NCI-H1105 treated with DMSO at 0.1 percent for 48 hours (cell line): ENCODE measurements at regions not wholly inside any gene's neighbourhood (a gene's known extent, or its start where the extent isn't known, plus 50 kb on each side); places are given as distances from the start of the nearest gene placed in this dataset.
"Not testable (repeated sequence)": the region's sequence is repeated elsewhere in the genome, so short reads cannot be mapped to it uniquely, and the experiment has no call there.

Source experiments
- DNase-seq: peaks from one replicate; lab custom pipeline; 2025; lab: John Stamatoyannopoulos, UW

DNA sequence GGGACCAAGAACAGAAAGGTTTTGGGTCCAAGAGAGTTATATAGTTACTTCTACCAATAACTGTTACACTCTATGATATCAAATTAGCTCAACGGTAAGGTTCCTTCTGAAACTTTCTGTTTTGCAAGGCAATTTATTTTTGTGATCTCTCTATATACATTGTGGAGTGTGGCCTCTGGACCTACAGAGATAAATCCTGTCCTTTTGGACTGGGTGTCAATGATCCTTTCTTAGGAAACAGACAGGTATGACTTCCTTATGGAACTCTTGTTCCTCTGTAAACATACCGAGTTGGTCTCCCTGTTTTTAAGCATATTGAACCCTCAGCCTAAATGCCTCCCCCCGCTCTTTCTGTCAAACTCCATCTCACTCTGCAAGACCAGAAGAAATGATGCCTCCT is 1117.8 kb downstream of the BCL11A start:
- DNase-seq: no peak

DNA sequence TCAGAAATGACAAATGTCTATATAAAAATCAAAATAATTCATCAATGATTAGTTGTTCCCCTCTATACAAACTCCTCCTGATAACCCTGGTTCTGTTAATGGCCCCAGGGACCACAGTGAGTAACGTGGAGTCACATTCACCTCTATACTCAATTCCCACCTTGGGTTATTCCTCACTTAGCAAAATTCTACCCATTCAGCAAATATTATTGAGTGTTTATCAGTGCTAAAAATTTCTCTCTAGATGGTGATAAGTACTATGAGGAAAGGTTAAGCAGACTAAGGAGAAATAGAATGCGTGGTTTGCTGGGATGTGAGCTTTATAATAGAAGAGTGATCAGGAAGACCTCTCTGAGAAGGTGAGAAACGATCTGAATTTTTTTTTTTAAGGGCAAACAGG is 1124.5 kb downstream of the BCL11A start:
- DNase-seq: no peak

- DNase-seq: no peak
These were observed 1125.5 kb downstream of the BCL11A start for GRCh38 chr2:59427980-59428379.

- DNase-seq: no peak
These were observed 1128.2 kb downstream of the BCL11A start for GRCh38 chr2:59425247-59425646.

DNA sequence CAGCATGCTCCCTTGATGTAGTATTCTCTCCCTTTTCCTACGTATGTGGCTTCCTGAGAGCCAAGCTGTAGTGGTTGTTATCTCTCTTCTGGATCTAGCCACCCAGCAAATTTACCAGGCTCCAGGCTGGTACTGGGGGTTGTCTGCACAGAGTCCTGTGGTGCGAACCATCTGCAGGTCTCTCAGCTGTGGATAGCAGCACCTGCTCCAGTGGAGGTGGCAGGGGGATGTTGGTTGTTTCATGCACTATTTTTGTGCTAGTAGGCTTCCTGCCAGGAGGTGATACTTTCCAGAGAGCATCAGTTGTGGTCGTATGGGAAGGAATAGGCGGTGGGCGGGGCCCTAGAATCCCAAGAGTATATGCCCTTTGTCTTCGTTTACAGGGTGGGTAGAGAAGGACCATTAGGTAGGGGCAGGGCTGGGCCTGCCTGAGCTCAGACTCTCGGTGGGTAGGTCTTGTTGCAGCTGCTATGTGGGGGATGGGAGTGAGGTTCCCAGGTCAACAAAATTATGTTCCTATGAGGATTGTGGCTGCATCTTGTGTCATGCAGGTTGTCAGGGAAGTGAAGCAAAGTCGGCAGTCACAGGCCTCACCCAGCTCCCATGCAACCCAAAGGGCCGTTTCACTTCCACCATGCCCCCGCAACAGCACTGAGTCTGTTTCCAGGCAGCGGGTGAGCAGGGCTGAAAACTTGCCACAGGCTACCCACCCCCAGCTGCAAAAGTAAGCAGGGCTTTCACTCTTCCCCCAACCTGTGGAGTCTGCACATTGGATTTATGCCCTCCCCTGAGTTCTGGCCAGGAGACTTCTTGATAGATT is 1139.5 kb downstream of the BCL11A start:
- peak; percentile 87 for DNase-seq

DNA sequence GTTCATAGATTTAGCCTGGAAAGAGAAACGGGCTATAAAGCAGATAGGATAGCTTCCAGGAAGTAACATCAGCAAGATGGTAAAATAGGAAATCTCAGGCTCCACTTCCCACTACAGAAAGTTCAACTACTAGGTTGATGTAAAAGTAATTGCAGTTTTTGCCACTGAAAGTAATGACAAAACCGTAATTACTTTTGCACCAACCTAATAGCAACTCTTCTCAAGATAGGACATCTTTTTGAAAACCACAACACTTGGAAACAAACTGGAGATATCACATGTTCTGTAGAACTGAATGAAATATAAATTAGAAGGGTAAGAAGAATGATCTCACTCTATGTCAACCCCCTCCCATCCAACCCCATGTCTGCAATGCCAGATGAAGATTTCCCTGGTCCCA is 1154.3 kb downstream of the BCL11A start:
- no peak for DNase-seq

GRCh38 chr2:59398081-59398480 is 1155.4 kb downstream of the BCL11A start:
- DNase-seq: no peak

DNA sequence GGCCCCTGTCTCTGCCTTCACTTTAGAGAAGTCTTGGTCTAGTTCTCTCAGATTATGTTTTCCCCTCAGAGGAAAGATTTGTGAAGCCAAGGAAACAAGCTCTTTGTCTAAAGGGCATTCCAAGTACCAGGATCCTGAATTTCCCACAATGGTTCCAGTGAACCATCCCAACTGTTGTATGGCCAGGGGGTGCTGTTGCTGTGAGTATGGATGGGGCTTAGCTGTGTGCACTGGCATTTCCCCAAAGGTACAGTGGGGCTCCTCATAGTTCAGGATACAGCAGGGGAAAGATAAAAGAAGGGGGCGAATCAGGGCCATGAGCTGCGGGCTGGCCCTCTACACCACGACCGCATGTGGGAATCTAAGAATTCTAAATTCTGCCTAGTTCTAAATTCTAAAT is 1154.0 kb upstream of the FANCL start:
- no peak for DNase-seq

DNA sequence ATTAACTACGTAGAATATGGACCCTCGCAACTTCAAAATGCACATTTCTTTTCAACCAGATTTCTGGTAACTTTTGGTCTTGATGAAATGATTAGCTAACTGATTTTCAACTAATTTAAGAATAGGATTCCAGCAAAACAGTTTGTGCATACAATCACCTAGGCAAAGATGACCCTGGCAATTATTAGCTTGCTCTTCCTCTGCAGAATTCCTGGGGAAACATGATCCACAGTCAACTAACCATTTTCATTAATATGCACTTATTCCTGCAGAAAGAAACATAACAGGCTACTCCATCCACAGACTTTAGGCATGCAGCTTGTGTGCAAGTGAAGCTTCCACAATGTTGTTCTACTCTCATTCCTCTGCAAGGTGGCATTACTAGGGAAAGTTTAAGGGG is 1150.8 kb upstream of the FANCL start:
- no peak for DNase-seq

DNA sequence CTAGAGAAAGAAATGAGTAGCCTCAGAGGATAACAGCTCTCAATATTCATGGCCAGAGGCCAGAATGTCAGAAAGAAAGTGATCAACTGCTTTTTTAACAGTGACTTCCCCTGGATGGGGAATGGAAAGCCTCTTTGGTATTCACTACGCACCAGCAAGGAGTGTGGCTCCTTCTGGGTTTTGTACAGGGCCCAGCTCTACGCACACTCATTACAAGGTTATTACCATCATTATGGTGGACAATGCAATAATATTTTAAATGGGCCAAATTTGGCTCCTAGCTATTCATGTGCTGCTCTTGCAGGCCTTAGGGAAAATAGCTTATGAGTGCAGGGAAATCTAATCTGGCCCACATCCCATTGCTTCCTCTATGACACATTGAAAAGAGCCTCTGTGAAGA is 1149.5 kb upstream of the FANCL start:
- no peak for DNase-seq

- DNase-seq: peak; percentile 58
These were observed 1148.1 kb upstream of the FANCL start for GRCh38 chr2:59389240-59389639.

GRCh38 chr2:59385971-59386370 is 1144.8 kb upstream of the FANCL start:
- no peak for DNase-seq

DNA sequence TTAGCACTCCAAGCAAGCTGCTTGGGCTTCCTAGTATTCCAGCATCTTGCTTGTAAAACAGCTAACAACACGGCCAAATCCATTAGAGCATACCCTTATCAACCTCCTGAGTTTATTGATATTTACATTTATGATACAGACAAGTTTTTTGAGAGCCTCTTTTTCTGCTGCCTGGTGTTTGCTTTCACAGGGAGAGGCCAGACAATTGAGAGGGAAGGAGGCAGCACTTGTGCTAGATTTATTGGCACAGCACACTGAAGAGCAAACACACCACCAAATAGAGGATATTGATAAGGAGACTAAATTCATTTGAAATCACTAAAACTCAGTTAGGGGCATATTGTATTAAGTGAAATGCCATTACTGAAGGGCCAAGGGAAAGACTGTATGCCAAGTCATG is 1142.3 kb upstream of the FANCL start:
- DNase-seq: peak; percentile 87

GRCh38 chr2:59378127-59378526 is 1137.0 kb upstream of the FANCL start:
- DNase-seq: no peak

DNA sequence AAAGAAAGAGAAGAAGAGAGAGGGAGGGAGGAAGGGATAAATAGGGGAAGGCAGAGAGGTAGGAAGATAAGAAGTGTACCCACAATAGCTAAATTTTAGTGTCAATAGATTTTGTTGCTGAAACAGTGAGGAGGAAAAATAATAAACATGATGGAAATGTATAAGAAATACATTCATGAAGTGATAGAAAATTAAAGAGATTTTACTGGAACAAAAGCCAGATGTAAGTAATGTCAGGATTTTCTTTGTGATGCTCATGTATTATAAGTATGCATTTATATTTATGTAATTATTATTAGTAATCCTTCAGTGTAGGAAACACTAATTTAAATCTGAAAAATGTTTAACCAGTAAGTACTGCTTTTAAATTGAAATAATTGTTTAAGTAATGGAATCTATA is 1125.2 kb upstream of the FANCL start:
- no peak for DNase-seq

- no peak for DNase-seq
These were observed 1113.4 kb upstream of the FANCL start for GRCh38 chr2:59354498-59354897.

GRCh38 chr2:59353306-59353921 is 1112.3 kb upstream of the FANCL start:
- no peak for DNase-seq

GRCh38 chr2:59342166-59342565 is 1101.0 kb upstream of the FANCL start:
- no peak for DNase-seq

GRCh38 chr2:59339837-59340207 is 1098.7 kb upstream of the FANCL start:
- DNase-seq: no peak

DNA sequence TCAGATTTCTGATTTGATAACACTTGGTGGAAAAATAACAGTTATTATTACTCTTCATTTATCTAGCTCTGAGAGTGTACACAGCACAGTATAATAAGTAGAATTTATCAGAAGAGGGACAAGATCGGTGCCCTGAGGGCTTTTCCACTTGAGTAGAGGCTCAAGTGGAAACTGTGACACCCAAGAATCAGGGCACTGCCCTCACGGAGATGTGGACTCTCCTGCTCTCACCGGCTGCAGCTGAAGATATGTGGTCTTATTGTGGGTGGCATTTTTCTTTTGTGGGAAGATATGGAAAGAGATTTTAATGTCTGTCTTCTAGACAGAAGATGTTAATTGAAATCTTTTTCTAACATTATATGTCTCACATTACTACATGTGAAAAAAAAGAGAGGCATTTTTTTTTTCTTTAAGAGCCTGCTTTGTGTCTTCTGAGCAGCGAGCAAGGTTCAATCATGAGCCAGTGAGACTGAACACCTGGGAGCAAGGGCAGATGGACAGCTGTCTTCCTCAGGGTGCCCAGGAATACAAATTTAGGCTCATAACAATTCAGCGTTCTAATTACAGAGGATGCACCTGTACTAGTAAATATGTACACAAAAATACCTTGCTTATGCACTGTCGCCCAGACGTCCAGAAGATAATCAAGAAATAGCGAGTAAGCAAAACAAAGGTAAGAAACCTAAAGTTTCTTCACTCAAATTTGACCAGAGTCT is 1098.2 kb upstream of the FANCL start:
- DNase-seq: peak; percentile 38

GRCh38 chr2:59333007-59333406 is 1091.9 kb upstream of the FANCL start:
- DNase-seq: no peak

- not testable (repeated sequence) for DNase-seq
These were observed 1085.6 kb upstream of the FANCL start for GRCh38 chr2:59326581-59327365.
